ENCODE measurements at regions not wholly inside any gene's neighbourhood (a gene's known extent, or its start where the extent isn't known, plus 50 kb on each side); places are given as distances from the start of the nearest gene placed in this dataset.
"Not testable (repeated sequence)": the region's sequence is repeated elsewhere in the genome, so short reads cannot be mapped to it uniquely, and the experiment has no call there.

GRCh38 chr9:71632776-71633175, 135.5 kb downstream of the CEMIP2 start:
- DNase-seq: no peak

DNA sequence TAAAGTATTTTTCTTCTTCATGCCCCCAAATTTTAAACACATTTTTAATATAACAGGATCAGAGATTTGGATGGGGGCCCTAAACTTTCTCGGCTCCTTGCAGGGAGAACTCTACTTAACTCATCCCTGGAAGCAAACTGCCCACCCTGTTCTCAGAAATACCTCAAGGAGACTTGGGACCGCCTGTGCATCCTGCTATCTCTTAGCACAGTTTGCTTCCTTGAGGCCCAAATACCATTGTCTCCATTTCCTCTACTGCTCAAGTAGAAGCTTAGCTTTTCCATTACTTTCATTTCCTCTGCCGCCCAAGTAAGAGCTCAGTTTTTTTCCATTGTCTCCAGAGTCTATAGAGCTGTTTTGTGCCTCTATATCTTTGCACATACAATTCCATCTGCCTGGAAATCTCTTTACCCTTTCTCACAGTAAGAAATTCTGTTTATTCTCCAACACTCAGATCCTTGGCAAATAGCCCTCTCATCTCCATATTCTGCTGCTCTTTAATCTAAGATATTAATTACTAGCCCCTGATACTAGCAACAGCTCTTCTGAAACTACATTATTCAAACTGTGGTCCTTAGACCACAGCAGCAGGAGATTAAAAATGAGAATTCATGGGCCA, 137.8 kb downstream of the CEMIP2 start:
- DNase-seq: no peak

- no peak for DNase-seq
Observed at GRCh38 chr9:71629578-71630215, 138.6 kb downstream of the CEMIP2 start.

- no peak for DNase-seq
Observed at GRCh38 chr9:71628247-71628646, 140.1 kb downstream of the CEMIP2 start.

GRCh38 chr9:71627537-71627936, 140.8 kb downstream of the CEMIP2 start:
- no peak for DNase-seq

DNA sequence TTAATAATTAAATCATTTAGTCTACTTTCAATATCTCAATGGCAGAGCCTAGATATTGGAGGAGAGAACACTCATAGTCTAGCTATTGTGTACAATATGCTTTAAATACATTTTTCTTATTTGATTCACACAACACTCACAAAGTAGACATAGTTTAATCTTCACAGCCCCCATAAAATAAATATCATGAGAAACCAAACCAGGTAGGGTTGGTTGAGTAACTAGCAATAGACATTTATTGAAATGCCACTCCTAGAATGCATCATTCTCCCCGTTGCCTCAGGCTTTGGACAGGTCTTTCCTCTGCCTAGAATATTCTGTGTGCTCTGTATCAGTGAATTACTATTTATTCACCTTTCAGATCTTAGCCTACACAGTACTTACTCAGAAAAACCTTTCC, 141.9 kb downstream of the CEMIP2 start:
- DNase-seq: no peak

- no peak for DNase-seq
Observed at GRCh38 chr9:71624728-71625127, 143.6 kb downstream of the CEMIP2 start.

- no peak for DNase-seq
Observed at GRCh38 chr9:71620746-71621145, 147.6 kb downstream of the CEMIP2 start.

GRCh38 chr9:71620331-71620730, 148.0 kb downstream of the CEMIP2 start:
- no peak for DNase-seq

GRCh38 chr9:71619926-71620325, 148.4 kb downstream of the CEMIP2 start:
- no peak for DNase-seq

- DNase-seq: no peak
Observed at GRCh38 chr9:71614409-71615010, 153.8 kb downstream of the CEMIP2 start.

- DNase-seq: no peak
Observed at GRCh38 chr9:71612889-71613288, 155.4 kb downstream of the CEMIP2 start.

- DNase-seq: no peak
Observed at GRCh38 chr9:71609448-71609830, 158.9 kb downstream of the CEMIP2 start.

GRCh38 chr9:71608825-71609447, 159.4 kb downstream of the CEMIP2 start:
- no peak for DNase-seq

GRCh38 chr9:71608021-71608420, 160.3 kb downstream of the CEMIP2 start:
- no peak for DNase-seq

DNA sequence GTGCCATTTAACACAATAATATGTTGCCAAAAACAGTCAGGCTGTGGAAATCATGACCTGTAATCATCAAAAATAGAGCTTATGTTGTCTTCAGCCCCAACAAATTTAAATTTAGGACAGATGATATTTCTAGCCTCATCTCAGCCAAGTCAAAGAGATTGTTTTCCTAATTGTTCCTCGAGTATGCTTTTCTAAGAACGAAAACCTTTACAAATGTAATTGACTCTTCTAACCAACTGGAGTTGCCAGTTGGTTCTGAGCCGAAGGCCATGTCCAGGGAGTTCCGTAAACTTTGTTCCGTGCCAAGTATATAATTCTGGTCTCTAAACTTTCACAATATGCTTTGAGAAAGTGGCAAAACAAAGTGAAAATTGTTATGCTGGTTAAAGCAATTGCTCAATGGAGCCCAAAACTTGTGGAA, 160.8 kb downstream of the CEMIP2 start:
- no peak for DNase-seq

DNA sequence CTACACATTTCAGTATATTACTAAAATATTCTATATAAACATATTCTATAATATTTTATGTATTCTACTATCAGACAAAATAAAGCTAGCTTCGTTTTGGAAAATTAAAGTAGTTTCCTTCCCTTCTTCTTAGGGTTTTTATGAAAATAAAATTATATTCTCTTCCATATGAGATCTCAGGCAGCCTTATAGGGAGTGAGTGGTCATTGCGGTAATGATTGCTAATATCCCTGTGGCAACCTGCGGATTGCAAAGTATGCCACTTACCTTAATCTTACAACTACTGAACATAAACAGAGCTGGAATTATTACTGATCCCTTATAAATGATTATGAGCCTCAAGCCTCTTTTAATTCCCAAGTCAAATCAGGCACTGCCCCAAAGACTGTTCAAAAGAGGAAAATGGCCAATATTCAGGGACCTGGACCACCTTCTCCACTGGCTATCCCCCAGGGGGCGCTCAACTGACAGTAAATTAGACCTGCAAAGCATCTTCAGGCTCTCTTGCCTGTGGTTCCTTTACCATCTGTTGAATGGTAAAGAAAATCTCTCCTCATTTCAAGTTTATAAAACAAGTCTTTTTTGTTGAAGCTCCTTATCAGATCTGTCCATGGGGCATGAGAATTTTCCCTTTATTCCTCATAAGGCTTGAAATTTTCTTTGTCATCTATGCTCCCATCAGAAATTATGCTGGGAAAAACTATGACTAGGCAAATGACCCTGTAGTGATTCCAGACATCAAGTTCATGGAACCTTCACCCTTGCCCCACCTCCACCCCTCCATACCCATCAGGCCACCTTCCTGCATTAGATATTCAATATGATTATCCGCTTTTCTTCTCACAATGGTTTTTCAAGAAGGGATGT, 163.9 kb downstream of the CEMIP2 start:
- no peak for DNase-seq

- DNase-seq: no peak
Observed at GRCh38 chr9:71602652-71603051, 165.7 kb downstream of the CEMIP2 start.

- DNase-seq: not testable (repeated sequence)
Observed at GRCh38 chr9:71595762-71596161, 172.6 kb downstream of the CEMIP2 start.

DNA sequence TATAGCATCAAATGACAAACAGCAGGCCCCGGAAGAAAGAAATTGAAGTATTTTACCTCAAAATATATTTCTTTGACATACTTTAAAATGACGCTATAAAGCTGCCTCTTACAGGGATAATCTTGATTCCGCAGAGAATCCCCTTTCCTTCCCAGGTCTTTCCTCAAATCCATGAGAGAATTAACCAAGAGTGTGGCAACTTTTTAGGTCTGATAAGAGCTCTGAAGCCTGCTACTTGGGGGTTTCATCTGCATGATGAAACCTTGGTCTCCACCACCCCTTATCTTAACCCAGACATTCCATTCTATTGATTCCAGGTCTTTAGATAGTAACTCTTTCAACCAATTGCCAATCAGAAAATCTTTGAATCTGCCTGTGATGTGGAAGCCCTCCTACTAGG, 173.8 kb downstream of the CEMIP2 start:
- no peak for DNase-seq

GRCh38 chr9:71592400-71592799, 175.9 kb downstream of the CEMIP2 start:
- DNase-seq: no peak

- no peak for DNase-seq
Observed at GRCh38 chr9:71590362-71590761, 178.0 kb downstream of the CEMIP2 start.

- no peak for DNase-seq
Observed at GRCh38 chr9:71589612-71590011, 178.7 kb downstream of the CEMIP2 start.
